ENCODE measurements at regions not wholly inside any gene's neighbourhood (a gene's known extent, or its start where the extent isn't known, plus 50 kb on each side); places are given as distances from the start of the nearest gene placed in this dataset.

DNA sequence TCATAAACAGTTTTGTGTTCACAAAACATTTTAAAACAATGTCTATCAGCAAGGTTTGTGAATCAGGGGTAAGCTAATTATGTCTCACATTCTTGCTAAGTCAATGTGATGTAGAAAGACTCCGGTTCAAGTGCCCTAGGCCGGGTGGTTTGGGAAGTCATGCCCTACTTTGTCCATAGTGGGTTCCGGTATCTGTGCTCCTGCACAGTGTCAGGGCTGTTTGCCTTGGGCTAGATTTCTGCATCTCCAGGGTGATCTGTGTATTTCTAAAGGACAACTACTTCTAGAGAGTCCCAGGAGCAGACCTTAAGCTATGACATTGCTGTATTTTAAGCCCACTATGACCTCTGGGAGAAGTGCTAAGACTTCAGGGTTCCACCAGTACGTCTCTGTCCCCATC, 504.1 kb downstream of the PLXNA4 start:
- TF ChIP-seq SUZ12 (IDR thresholded peaks at IDR 0.05; ENCODE audit: extremely low read depth, insufficient read depth, insufficient read length) (no peak), YY1 (IDR thresholded peaks at IDR 0.05; ENCODE audit: insufficient read depth, insufficient read length) (no peak), ZNF274 (IDR thresholded peaks at IDR 0.05; ENCODE audit: low read depth, low read length) (no peak)

All from NT2/D1 (cell line).